ENCODE measurements at regions not wholly inside any gene's neighbourhood (a gene's known extent, or its start where the extent isn't known, plus 50 kb on each side); places are given as distances from the start of the nearest gene placed in this dataset.

DNA sequence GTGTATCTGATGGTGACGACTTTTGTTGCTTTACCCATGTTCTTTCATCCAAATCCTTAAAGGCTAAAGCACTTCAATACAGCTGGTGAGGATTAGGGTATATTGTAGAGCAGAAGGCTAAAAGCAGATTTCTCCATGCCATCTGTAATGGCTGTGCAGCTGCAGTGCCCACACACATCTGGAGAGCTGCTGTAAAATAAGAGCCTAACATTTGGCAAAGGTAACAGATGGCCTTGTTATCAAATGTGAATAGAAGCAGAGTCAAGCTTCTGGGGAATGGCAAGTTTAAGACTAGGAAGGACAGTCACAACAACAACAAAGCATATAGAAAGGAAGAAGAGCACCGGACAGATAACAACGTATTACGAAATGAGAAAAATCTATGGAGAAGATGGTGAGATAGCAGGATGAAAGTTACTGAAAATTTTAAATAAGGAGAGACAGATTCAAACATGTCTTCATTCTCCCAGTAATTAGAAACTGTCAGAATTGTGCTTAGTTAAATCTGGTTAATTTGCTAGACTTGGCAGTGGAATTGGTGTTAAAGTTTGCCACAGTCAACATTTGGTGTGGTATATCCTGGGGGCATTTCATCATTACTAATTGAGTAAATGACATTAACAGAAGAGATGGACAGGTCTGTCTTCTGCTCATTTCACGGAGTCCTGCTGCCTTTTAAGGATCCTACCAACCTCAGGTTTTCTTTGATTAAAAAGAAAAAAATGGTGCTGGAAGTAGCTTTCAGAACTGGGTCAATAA, 1093.2 kb downstream of the ADGRL2 start:
- TF ChIP-seq CTCF (IDR thresholded peaks at IDR 0.05) (no peak), POLR2A (IDR thresholded peaks at IDR 0.05; ENCODE audit: low read depth) (no peak), EP300 (IDR thresholded peaks at IDR 0.05) (no peak), POLR2AphosphoS5 (IDR thresholded peaks at IDR 0.05) (no peak)
